Spleen (tissue), 7 donors: ENCODE measurements at regions not wholly inside any gene's neighbourhood (a gene's known extent, or its start where the extent isn't known, plus 50 kb on each side); places are given as distances from the start of the nearest gene placed in this dataset.

ENCODE experiments used
- CTCF ChIP-seq, 11 experiments: fragments of 200-600 bp in 7 of 11; fragments of 450-650 bp in 4 of 11; sonication (generic) in 4 of 11; IDR thresholded peaks in 8 of 11; conservative IDR thresholded peaks in 3 of 11; 1 replicate in 7 of 11; 2 replicates in 4 of 11; pipeline versions ENCODE4 v1.4.0 to v1.8.0; 2016 to 2021; ENCODE audit warnings: antibody characterized with exemption in 11 of 11, inconsistent platforms in 4 of 11, mild to moderate bottlenecking in 1 of 11
- POLR2A ChIP-seq, 3 donors: fragments of 450-650 bp; IDR thresholded peaks; one replicate each; pipeline ENCODE4 v1.5.1; 2017; ENCODE audit warnings: antibody characterized with exemption in 3 of 3, mild to moderate bottlenecking in 1 of 3
- donor health status: DM: no; HTN: no; CAD: no; lungs with moderate emphysema.
- donor health status: DM: no; HTN: no; CAD: no.
- donor health status: DM: no; HTN: no; CAD: no.

GRCh38 chr20:37598575-37599342, 71.1 kb upstream of the BLCAP start:
- TF ChIP-seq CTCF (IDR thresholded peaks at IDR 0.05 in 8 of 11, conservative IDR thresholded peaks at IDR 0.05 in 3 of 11) (no peak), POLR2A (IDR thresholded peaks at IDR 0.05) (no peak)
